SH-SY5Y (cell line): ENCODE measurements at regions not wholly inside any gene's neighbourhood (a gene's known extent, or its start where the extent isn't known, plus 50 kb on each side); places are given as distances from the start of the nearest gene placed in this dataset.

Experiments
- GATA2 ChIP-seq: IDR thresholded peaks from 2 replicates; pipeline ENCODE4 v1.6.1; 2011; ENCODE audit warnings: mild to moderate bottlenecking, low read depth, low read length
- GATA3 ChIP-seq: IDR thresholded peaks from 2 replicates; pipeline ENCODE4 v1.6.1; 2011; ENCODE audit warnings: low read depth, mild to moderate bottlenecking, low read length, moderate library complexity

- TF ChIP-seq GATA2 (no peak), GATA3 (no peak)
These were observed 126.3 kb upstream of the ELL2 start for GRCh38 chr5:96087939-96088338.
